D721Med (cell line): ENCODE measurements at regions not wholly inside any gene's neighbourhood (a gene's known extent, or its start where the extent isn't known, plus 50 kb on each side); places are given as distances from the start of the nearest gene placed in this dataset.

Source experiments
- DNase-seq: peaks from one replicate; pipeline ENCODE4 v3.0.0; 2011; ENCODE audit warnings: low spot score; ENCODE audit not compliant: insufficient read length
- FAIRE-seq: peaks from 2 replicates; lab custom pipeline; 2011; peaks lifted over from hg19 to GRCh38; lab: Jason Lieb, UNC
- CTCF ChIP-seq: IDR thresholded peaks from 2 replicates; pipeline ENCODE4 v1.5.1; 2012; ENCODE audit warnings: mild to moderate bottlenecking, control low read depth; ENCODE audit not compliant: insufficient read depth; ENCODE audit errors: missing control alignments

- TF ChIP-seq CTCF: no peak
- FAIRE-seq: no peak
- DNase-seq: no peak
Measured at GRCh38 chr14:38430522-38430921, 174.6 kb upstream of the CLEC14A start.

- no peak for DNase-seq
- TF ChIP-seq CTCF: no peak
- FAIRE-seq: no peak
Measured at GRCh38 chr14:38425324-38425976, 169.6 kb upstream of the CLEC14A start.

DNA sequence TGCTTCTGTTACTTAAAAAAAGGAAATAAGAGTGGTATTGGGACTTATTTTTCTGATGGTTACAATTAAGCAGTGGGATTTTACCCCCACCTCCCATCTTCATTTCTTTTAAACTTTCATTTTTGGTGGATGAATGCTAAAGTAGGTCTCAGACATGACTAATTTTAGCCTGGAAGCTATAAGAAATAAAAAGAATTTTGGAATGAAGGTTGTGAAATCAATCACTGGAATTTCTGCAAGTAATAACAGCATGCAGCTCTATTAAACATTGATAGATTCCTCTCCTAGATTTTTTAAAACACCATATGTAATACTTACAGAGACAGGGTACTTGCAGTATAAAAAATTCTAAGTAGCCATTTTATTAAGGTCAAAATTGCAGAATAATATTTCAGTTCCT lies 164.2 kb upstream of the CLEC14A start:
- no peak for TF ChIP-seq CTCF
- FAIRE-seq (no peak), DNase-seq (no peak)

DNA sequence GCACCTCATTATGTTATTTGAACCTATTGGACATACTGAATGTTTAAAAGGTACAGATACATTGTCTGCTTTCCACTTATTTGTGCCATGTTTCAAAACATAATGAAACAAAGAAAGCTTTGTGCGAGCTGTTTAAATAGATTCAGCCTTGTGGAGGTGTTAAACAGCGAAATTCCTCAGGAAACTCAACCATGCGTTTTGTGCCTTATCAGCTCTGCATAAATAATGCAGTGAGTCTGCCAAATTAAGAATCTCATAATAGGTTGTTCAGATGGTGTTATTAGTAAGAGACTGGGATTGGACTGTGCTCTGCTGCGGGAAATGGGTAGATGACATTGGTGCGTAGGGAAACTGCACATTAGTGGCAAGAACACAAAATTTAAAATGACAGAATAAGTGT lies 163.7 kb upstream of the CLEC14A start:
- TF ChIP-seq CTCF: no peak
- FAIRE-seq: no peak
- no peak for DNase-seq

GRCh38 chr14:38412654-38413053 lies 156.8 kb upstream of the CLEC14A start:
- TF ChIP-seq CTCF: no peak
- FAIRE-seq (no peak), DNase-seq (no peak)

DNA sequence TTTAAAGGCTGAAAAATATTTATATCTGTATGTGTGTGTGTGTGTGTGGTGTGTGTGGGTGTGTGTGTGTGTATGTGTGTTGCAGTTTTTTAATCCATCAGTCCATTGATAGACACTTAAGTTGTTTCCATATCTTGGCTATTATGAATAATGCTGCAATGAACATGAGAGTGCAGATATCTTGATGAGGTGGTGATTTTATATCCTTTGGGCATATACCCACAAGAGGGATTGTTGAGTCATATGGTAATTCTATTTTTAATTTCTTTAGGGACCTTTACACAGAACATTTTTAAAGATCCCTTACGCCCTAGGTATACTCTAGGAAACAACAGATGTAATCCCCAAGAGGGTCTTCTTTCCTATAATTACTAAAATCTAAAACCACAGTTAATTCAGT lies 154.5 kb upstream of the CLEC14A start:
- TF ChIP-seq CTCF: no peak
- DNase-seq (no peak), FAIRE-seq (no peak)

GRCh38 chr14:38409071-38409705 lies 153.3 kb upstream of the CLEC14A start:
- no peak for FAIRE-seq
- DNase-seq: no peak
- TF ChIP-seq CTCF: no peak
